GM21381 (cell line): ENCODE measurements at regions not wholly inside any gene's neighbourhood (a gene's known extent, or its start where the extent isn't known, plus 50 kb on each side); places are given as distances from the start of the nearest gene placed in this dataset.
"Not testable (repeated sequence)": the region's sequence is repeated elsewhere in the genome, so short reads cannot be mapped to it uniquely, and the experiment has no call there.

Experiments
- ATAC-seq: cut with Tn5 transposase; IDR thresholded peaks from one replicate; pipeline ENCODE4 v1.9.1; 2021; ENCODE audit warnings: mild to moderate bottlenecking, moderate library complexity; ENCODE audit not compliant: unreplicated experiment

- no peak for ATAC-seq
These were observed 87.7 kb upstream of the SLC45A1 start for GRCh38 chr1:8230292-8230621.

GRCh38 chr1:8228253-8228652, 89.7 kb upstream of the SLC45A1 start:
- no peak for ATAC-seq

GRCh38 chr1:8227674-8228073, 90.2 kb upstream of the SLC45A1 start:
- not testable (repeated sequence) for ATAC-seq

- no peak for ATAC-seq
These were observed 91.2 kb upstream of the SLC45A1 start for GRCh38 chr1:8226747-8227146.

- not testable (repeated sequence) for ATAC-seq
These were observed 91.9 kb upstream of the SLC45A1 start for GRCh38 chr1:8226024-8226423.

- ATAC-seq, result no peak
These were observed 94.4 kb upstream of the SLC45A1 start for GRCh38 chr1:8223526-8223925.

GRCh38 chr1:8222789-8223188, 95.1 kb upstream of the SLC45A1 start:
- no peak for ATAC-seq

GRCh38 chr1:8219530-8219929, 98.4 kb upstream of the SLC45A1 start:
- ATAC-seq, result no peak

- no peak for ATAC-seq
These were observed 99.4 kb upstream of the SLC45A1 start for GRCh38 chr1:8218351-8219092.

GRCh38 chr1:8217809-8218208, 100.1 kb upstream of the SLC45A1 start:
- ATAC-seq, result no peak

- ATAC-seq, result no peak
These were observed 100.8 kb upstream of the SLC45A1 start for GRCh38 chr1:8217011-8217711.

GRCh38 chr1:8216005-8216404, 101.9 kb upstream of the SLC45A1 start:
- ATAC-seq, result no peak

- no peak for ATAC-seq
These were observed 103.3 kb upstream of the SLC45A1 start for GRCh38 chr1:8214501-8215173.

- ATAC-seq, result no peak
These were observed 104.2 kb upstream of the SLC45A1 start for GRCh38 chr1:8213676-8214075.

GRCh38 chr1:8213136-8213535, 104.8 kb upstream of the SLC45A1 start:
- ATAC-seq, result no peak

- no peak for ATAC-seq
These were observed 105.3 kb upstream of the SLC45A1 start for GRCh38 chr1:8212580-8213031.

- ATAC-seq, result no peak
These were observed 105.9 kb upstream of the SLC45A1 start for GRCh38 chr1:8211883-8212579.

GRCh38 chr1:8211251-8211882, 106.5 kb upstream of the SLC45A1 start:
- ATAC-seq, result no peak

GRCh38 chr1:8207202-8207601, 110.7 kb upstream of the SLC45A1 start:
- no peak for ATAC-seq

GRCh38 chr1:8206391-8206790, 111.5 kb upstream of the SLC45A1 start:
- no peak for ATAC-seq

- ATAC-seq, result no peak
These were observed 112.1 kb upstream of the SLC45A1 start for GRCh38 chr1:8205771-8206170.
